Activated CD4-positive, alpha-beta memory T cell treated with anti-CD3 and anti-CD28 coated beads, Interleukin-2, amount 10 ng/mL, durations not matched to agents 7 days and 5 days (primary cell): ENCODE measurements at regions not wholly inside any gene's neighbourhood (a gene's known extent, or its start where the extent isn't known, plus 50 kb on each side); places are given as distances from the start of the nearest gene placed in this dataset.

Experiments used
- CTCF ChIA-PET: fragments of 350-600 bp; sonication (Branson Sonifier 250); formaldehyde crosslinking; loops from one replicate; lab custom pipeline; 2021; ENCODE audit warnings: antibody characterized with exemption, inconsistent platforms; lab: Charles Lee
- POLR2A ChIA-PET: fragments of 350-600 bp; sonication (Branson Sonifier 250); formaldehyde crosslinking; loops from one replicate; lab custom pipeline; 2021; ENCODE audit warnings: antibody characterized with exemption; lab: Charles Lee
- DNase-seq: peaks from one replicate; pipeline ENCODE4 v3.0.0-alpha.2; 2020
- H3K27ac Mint-ChIP-seq: one replicate; pipeline ENCODE4 v1.8.0; 2021; ENCODE audit warnings: mild to moderate bottlenecking, mixed read lengths
- H3K27me3 Mint-ChIP-seq: one replicate; pipeline ENCODE4 v1.8.0; 2021; ENCODE audit warnings: mixed read lengths
- H3K36me3 Mint-ChIP-seq: one replicate; pipeline ENCODE4 v1.8.0; 2021; ENCODE audit warnings: low read depth, mixed read lengths
- H3K4me1 Mint-ChIP-seq: one replicate; pipeline ENCODE4 v1.8.0; 2021; ENCODE audit warnings: mixed read lengths
- H3K4me3 Mint-ChIP-seq: one replicate; pipeline ENCODE4 v1.8.0; 2021; ENCODE audit warnings: mild to moderate bottlenecking, mixed read lengths
- H3K9me3 Mint-ChIP-seq: one replicate; pipeline ENCODE4 v1.8.0; 2021; ENCODE audit warnings: mixed read lengths

DNA sequence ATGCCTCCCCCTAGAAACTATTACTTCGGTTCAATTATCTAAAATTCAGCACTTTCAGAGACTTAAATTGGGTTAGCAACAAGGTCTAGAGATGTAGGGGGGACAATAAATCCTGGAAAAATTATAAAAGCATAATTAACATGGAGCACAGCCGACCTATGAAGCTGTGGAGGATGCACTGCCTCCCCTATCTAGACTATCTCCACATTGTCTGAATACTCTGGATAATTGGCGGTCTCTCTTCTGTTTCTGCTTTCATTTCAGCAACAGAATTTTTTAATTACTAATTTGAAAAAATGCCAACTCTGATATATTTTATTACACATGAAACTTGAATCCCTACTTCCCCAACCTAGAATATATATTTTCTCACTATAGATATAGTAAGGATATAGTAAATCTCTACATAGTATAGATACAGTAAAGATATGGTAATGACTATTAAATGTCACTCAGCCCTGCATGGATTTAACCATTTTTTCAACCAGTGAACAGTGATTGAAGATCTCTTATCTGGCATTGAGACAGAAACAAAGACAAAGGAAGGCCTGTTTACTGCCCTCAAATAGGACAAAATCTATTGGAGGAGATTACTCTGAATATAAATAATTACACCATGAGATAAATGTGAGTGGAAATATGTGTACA lies 157.6 kb downstream of the BLID start:
- Mint-ChIP-seq H3K4me1 (no peaks in the 10 kb centered on the region), H3K27ac (no peak overlapping the region), H3K27me3 (no peaks in the 10 kb centered on the region), H3K36me3 (no peaks in the 10 kb centered on the region), H3K9me3 (no peaks in the 10 kb centered on the region), H3K4me3 (no peak overlapping the region)
- no peak for DNase-seq
- ChIA-PET POLR2A (no interaction called here), CTCF (interaction anchor here (1.0 kb wide), 1 partner anchor 244 kb away, joined by 3 read pairs; no protein-coding TSS in a partner anchor)

DNA sequence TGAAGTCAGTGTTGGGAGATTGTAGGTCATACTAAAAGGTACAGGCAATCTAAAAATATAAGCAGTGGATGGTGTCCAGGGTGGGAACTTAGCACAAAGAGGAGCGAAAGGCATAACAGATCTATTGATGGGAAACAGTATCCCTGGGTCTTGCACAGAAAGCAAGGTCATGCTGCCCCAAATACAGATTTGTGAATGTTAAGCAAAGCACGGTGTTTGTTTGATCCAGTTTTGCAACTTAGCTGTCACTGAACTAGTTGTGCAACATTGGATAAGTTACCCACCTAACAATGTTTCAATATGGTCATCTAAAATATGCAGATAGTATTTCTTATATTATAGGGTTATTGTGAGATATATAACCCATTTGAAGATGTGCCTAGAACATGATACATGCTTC lies 162.9 kb downstream of the BLID start:
- no peaks in the 10 kb centered on the region for H3K4me1 Mint-ChIP-seq
- ChIA-PET POLR2A (no interaction called here), CTCF (no interaction called here)
- no peaks in the 10 kb centered on the region for H3K9me3 Mint-ChIP-seq
- H3K4me3 Mint-ChIP-seq, result no peak overlapping the region
- H3K27me3 Mint-ChIP-seq, result no peaks in the 10 kb centered on the region
- DNase-seq, result no peak
- H3K36me3 Mint-ChIP-seq, result no peaks in the 10 kb centered on the region
- no peak overlapping the region for H3K27ac Mint-ChIP-seq

DNA sequence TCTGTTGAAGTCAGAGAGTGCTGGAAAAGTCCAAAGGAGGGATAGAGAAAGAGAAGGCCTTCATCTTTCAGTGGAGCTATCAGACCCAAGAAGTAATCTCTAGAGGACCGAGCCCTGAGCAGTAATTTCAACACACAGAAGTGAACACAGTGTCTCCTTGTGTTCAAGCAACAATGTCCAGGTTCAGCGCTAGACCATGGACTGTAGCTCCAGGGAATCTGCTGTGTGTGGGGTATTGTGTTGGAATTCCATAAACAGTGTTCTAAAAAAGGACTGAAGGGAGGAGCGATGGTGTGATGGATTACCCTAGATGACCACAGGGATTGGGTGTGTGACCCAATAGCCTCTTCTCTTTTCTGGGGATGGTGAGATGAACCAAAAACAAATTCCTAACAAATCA lies 165.9 kb downstream of the BLID start:
- ChIA-PET POLR2A (no interaction called here), CTCF (no interaction called here)
- Mint-ChIP-seq H3K27ac (no peak overlapping the region), H3K4me3 (no peak overlapping the region), H3K9me3 (no peaks in the 10 kb centered on the region), H3K4me1 (no peaks in the 10 kb centered on the region), H3K36me3 (no peaks in the 10 kb centered on the region), H3K27me3 (no peaks in the 10 kb centered on the region)
- DNase-seq, result no peak

DNA sequence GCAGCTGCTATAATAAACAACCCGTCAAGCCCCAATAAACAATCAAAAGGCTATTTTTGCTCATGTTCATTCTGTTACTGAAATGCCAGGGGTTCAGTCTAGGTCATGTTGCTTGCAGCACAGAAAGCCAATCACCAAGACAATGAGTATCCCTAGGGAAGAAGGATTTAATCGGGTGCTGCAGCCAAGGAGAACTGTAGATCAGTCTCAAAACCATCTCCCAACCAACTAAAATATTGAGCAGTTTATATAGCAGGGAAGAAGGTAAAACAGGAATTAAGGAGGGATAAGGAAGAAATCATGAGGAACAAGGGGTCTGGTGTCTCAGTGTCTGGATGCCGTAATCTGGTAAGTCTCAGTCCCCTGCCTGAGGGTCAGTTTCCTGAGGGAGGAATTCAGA lies 169.5 kb downstream of the BLID start:
- no peaks in the 10 kb centered on the region for H3K4me1 Mint-ChIP-seq
- ChIA-PET POLR2A (no interaction called here), CTCF (no interaction called here)
- no peak for DNase-seq
- no peaks in the 10 kb centered on the region for H3K36me3 Mint-ChIP-seq
- no peaks in the 10 kb centered on the region for H3K9me3 Mint-ChIP-seq
- H3K4me3 Mint-ChIP-seq, result no peak overlapping the region
- H3K27ac Mint-ChIP-seq, result no peak overlapping the region
- H3K27me3 Mint-ChIP-seq, result no peaks in the 10 kb centered on the region

DNA sequence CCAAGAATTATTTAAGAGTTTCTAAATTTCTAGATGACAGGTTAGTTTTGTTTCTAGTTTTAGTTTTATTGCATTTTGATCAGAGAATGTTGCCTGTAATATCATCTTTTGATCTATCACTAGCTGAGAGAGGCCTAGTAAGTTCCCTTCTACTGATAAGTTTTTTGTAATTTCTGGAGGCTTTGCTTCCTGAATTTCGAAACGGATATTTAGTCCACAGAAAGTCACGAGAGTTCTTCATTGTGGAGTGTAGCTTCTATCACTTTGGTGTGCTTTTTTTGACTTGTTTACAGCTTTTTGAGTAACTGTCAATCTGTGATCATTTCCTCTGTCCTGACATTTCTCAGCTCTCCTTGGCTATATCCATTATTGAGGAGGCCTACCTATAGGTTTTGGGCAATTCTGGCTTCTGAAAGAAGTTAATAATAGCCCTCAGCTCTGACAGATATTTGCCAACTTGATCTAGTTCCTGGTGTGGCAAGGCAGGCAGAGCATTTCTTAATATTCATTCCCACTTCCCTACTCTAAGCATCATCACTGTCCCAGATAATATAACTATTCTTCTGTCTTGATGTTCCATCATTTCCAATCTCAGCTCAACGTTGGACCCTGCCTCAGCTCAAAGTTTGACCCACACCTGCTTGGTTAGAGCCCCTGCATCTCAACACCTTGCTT lies 171.3 kb downstream of the BLID start:
- no peaks in the 10 kb centered on the region for H3K9me3 Mint-ChIP-seq
- ChIA-PET POLR2A (no interaction called here), CTCF (no interaction called here)
- H3K4me1 Mint-ChIP-seq, result no peaks in the 10 kb centered on the region
- no peaks in the 10 kb centered on the region for H3K27me3 Mint-ChIP-seq
- no peak overlapping the region for H3K27ac Mint-ChIP-seq
- no peaks in the 10 kb centered on the region for H3K36me3 Mint-ChIP-seq
- DNase-seq, result no peak
- H3K4me3 Mint-ChIP-seq, result no peak overlapping the region

DNA sequence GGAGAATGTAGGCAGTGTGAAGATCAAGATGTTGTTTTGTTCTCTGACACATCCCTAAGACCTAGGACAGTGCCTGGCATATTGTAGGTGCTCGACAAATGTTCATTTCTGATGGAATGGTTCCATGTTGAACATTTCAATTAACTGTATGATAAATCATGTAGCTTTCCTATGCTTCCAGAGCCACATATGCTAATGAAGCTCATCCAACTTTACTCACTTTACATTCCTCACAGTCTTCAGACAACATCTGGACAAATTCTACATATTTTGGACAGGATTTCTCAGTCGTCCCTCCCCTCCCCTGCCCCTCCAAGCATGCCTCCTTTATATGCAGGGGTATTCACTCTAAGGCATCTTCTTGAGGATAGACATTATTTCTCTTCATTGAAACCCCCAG lies 177.9 kb downstream of the BLID start:
- Mint-ChIP-seq H3K27ac (no peak overlapping the region), H3K4me1 (no peaks in the 10 kb centered on the region), H3K27me3 (no peaks in the 10 kb centered on the region), H3K36me3 (no peaks in the 10 kb centered on the region), H3K9me3 (no peaks in the 10 kb centered on the region), H3K4me3 (no peak overlapping the region)
- no peak for DNase-seq
- CTCF ChIA-PET, result no interaction called here
- POLR2A ChIA-PET, result no interaction called here

DNA sequence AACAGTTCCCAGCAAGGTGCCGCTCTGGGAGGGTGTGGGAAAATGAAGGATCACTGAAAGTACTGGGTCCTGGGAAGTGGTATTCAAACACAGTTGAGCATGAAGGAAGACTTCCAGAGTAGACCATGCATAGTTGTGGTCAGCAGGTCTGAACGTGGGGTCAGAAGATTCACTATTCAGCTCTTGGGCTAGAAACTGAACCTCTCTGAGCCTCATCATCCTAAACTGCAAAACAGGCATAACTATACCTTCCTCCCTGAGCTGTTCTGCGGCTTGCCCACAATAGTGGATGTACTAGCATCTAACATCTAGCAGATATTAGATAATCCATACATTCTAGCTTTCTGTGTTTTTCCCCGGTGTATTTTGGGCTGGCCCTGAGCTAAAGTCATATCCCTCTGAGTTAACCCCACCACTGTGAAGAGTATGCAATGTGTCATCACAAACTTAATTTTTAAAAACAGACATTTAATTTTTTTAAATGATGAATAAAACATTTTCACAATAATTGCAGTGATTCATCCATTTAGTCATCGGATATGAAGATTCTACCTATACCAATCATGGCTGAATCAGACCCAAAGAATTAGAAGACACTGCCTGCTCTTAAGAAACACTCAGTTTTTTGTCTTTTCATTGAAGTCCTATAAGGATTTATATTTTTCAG lies 179.1 kb downstream of the BLID start:
- Mint-ChIP-seq H3K27me3 (no peaks in the 10 kb centered on the region), H3K36me3 (no peaks in the 10 kb centered on the region), H3K4me1 (no peaks in the 10 kb centered on the region), H3K9me3 (no peaks in the 10 kb centered on the region), H3K4me3 (no peak overlapping the region), H3K27ac (no peak overlapping the region)
- CTCF ChIA-PET, result no interaction called here
- POLR2A ChIA-PET, result no interaction called here
- no peak for DNase-seq

DNA sequence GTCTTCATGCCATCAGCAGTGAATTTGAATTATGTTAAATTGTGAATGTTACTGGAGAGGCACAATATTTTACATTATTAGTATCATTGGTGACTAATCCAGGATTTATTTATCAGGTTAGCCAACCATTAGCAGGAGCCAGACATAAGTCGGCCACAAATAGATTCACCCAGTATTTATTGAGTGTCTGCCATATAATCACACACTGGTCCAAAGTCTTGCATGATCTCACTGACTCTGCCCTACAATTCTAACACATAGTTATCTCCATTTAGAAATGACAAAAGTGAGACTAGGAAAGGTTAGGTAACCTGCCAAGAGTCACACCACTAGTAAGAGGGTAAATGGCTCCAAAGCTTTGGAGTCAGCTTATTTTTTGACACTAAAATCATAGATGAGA lies 179.6 kb downstream of the BLID start:
- H3K36me3 Mint-ChIP-seq, result no peaks in the 10 kb centered on the region
- no peak for DNase-seq
- H3K4me3 Mint-ChIP-seq, result no peak overlapping the region
- H3K27me3 Mint-ChIP-seq, result no peaks in the 10 kb centered on the region
- no peaks in the 10 kb centered on the region for H3K4me1 Mint-ChIP-seq
- POLR2A ChIA-PET, result no interaction called here
- no peaks in the 10 kb centered on the region for H3K9me3 Mint-ChIP-seq
- H3K27ac Mint-ChIP-seq, result no peak overlapping the region
- CTCF ChIA-PET, result no interaction called here

DNA sequence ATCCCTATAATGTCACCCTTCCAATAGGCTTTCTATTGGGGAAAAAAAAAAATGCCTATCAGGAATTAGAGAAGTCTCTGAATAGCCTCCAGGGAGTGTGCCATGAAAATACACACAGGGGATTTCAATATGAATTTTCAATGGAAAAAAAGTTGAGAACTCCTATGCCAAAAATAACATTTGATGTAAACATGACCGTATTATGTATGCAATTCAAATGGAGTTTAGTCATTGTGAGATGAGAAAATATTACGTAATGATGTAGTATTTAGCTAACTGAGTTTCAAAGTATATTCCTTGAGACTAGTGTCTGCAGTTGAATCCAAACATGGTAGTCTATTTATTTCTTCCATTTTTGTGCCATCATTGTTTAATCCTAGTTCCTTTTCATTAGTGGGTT lies 182.3 kb downstream of the BLID start:
- H3K27ac Mint-ChIP-seq, result no peak overlapping the region
- H3K9me3 Mint-ChIP-seq, result no peaks in the 10 kb centered on the region
- ChIA-PET CTCF (no interaction called here), POLR2A (no interaction called here)
- no peaks in the 10 kb centered on the region for H3K4me1 Mint-ChIP-seq
- no peak overlapping the region for H3K4me3 Mint-ChIP-seq
- H3K27me3 Mint-ChIP-seq, result no peaks in the 10 kb centered on the region
- H3K36me3 Mint-ChIP-seq, result no peaks in the 10 kb centered on the region
- DNase-seq, result no peak

DNA sequence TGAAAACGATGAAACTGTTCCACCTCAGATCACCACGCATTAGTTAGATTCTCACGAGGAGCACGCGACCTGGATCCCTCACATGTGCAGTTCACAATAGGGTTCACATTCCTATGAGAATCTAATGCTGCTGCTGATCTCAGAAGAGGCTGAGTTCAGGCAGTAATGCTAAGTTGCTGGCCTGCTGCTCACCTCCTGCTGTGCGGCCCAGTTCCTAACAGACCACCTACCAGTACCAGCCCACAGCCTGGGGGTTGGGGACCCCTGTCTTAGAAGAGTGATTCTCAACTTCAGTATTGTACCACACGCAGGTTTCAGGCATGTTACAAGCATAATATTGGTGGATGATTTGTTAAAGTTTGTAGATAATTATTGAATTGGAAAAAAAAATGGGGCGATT lies 182.7 kb downstream of the BLID start:
- H3K27ac Mint-ChIP-seq, result no peak overlapping the region
- no peak overlapping the region for H3K4me3 Mint-ChIP-seq
- no peaks in the 10 kb centered on the region for H3K9me3 Mint-ChIP-seq
- POLR2A ChIA-PET, result no interaction called here
- CTCF ChIA-PET, result no interaction called here
- DNase-seq, result no peak
- H3K4me1 Mint-ChIP-seq, result no peaks in the 10 kb centered on the region
- no peaks in the 10 kb centered on the region for H3K36me3 Mint-ChIP-seq
- H3K27me3 Mint-ChIP-seq, result no peaks in the 10 kb centered on the region

DNA sequence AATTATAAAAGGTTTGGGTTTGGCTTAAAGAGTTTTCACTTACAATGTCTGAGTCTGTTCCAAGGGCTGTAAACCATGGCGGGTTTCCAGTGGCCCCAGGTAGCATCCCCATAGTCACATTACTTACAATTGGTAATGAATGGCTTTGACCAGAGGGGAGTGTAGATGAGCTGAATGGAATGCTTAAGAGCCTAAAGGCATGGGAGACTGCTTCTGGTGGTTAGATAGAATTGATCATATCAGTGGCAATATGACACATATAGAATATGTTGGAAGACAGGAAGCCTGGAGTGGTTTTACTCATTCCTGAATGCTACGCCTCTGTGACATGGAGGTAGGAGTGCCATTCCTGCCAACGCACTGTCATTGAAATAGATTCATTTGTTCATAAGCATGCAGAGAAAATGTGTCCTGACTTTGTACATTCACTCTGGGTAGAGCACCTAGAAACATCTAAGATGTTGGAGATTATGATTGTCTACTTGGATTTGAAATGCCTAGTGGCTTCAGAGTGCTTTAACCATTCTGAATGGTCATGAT lies 183.3 kb downstream of the BLID start:
- ChIA-PET CTCF (no interaction called here), POLR2A (no interaction called here)
- Mint-ChIP-seq H3K27ac (no peak overlapping the region), H3K4me1 (no peaks in the 10 kb centered on the region), H3K36me3 (no peaks in the 10 kb centered on the region), H3K9me3 (no peaks in the 10 kb centered on the region), H3K27me3 (no peaks in the 10 kb centered on the region), H3K4me3 (no peak overlapping the region)
- DNase-seq, result no peak

DNA sequence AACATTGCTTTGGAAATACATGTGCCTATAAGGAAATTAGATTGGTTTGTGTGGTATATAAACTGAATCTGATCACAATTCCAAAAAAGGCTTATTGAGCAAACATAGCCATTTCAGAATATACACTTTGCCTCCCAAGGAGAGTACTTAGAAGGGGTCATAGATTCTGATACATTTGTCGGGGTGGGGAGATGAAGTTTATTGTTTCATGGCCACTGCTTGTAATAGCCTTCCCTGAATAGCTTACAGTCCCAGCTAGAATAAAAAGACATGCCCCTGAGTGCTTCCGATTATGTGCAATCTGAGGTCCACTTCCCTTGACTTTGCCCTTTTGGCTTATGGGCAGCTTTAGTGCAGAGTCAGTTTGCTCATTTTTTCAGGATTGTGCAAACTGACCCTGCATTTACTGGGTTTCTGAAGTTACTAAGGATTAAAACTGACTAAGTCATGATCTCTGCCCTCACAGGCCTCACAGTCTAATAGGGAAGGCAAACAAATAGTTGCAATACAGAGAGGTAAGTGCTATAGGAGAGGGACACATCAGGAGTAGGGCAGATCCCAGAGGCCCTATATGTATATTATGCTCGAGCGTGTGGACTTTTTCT lies 184.2 kb downstream of the BLID start:
- Mint-ChIP-seq H3K4me1 (no peaks in the 10 kb centered on the region), H3K27ac (no peak overlapping the region), H3K4me3 (no peak overlapping the region), H3K27me3 (no peaks in the 10 kb centered on the region), H3K9me3 (no peaks in the 10 kb centered on the region), H3K36me3 (no peaks in the 10 kb centered on the region)
- DNase-seq, result no peak
- CTCF ChIA-PET, result no interaction called here
- POLR2A ChIA-PET, result no interaction called here

DNA sequence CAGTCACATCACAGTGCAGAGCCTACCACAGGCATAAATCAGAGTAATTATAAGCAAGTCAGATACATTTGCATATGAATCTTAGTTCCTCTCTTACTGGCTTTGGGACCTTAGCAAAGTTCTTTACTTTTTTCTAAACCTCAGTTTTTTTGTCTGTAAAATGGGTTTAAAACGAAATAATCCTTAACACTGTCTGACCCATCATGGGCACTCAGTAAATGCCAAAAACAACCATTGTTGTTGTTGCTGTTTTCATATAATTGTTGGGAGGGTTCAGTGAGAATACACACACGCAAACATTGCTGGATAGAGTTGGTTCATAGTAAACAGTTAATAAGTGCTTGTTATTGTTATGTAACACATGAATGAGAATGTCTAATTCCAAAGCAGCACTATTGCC lies 184.9 kb downstream of the BLID start:
- H3K27ac Mint-ChIP-seq, result no peak overlapping the region

More for the DNA sequence above, 184.9 kb downstream of the BLID start:
- Mint-ChIP-seq H3K9me3 (no peaks in the 10 kb centered on the region), H3K36me3 (no peaks in the 10 kb centered on the region), H3K27me3 (no peaks in the 10 kb centered on the region), H3K4me3 (no peak overlapping the region), H3K4me1 (no peaks in the 10 kb centered on the region)
- no peak for DNase-seq
- ChIA-PET CTCF (no interaction called here), POLR2A (no interaction called here)
